WERI-Rb-1 (cell line): ENCODE measurements at regions not wholly inside any gene's neighbourhood (a gene's known extent, or its start where the extent isn't known, plus 50 kb on each side); places are given as distances from the start of the nearest gene placed in this dataset.

ENCODE experiments used
- DNase-seq: peaks from one replicate; pipeline ENCODE4 v3.0.0-alpha.2; 2020
- H3K27ac ChIP-seq: fragments of 250-450 bp; sonication (Bioruptor Pico); 2 replicates; pipeline ENCODE4 v1.5.1; 2020; ENCODE audit warnings: mild to moderate bottlenecking, moderate library complexity
- H3K27me3 ChIP-seq: fragments of 250-450 bp; sonication (Bioruptor Pico); 2 replicates; pipeline ENCODE4 v1.5.1; 2021; ENCODE audit warnings: mild to moderate bottlenecking, low read depth, moderate library complexity; ENCODE audit not compliant: insufficient read depth, severe bottlenecking
- H3K36me3 ChIP-seq: fragments of 250-450 bp; sonication (Bioruptor Pico); 2 replicates; pipeline ENCODE4 v1.5.1; 2020; ENCODE audit warnings: mild to moderate bottlenecking, moderate library complexity
- H3K4me3 ChIP-seq: 2 replicates; pipeline ENCODE4 v1.5.1; 2011; ENCODE audit warnings: low read depth, mild to moderate bottlenecking, control low read depth, low read length
- H3K9me3 ChIP-seq: fragments of 250-450 bp; sonication (Bioruptor Pico); 2 replicates; pipeline ENCODE4 v1.5.1; 2021; ENCODE audit warnings: mild to moderate bottlenecking, moderate library complexity; ENCODE audit not compliant: severe bottlenecking
- TF ChIP-seq, protein P1 (sequence below): IDR thresholded peaks from 2 replicates; pipeline ENCODE4 v1.5.1; 2011; ENCODE audit warnings: low read depth, mild to moderate bottlenecking, control low read depth, inconsistent platforms, low read length

GRCh38 chr7:157488281-157488680 is 151.5 kb downstream of the DNAJB6 start:
- no peak overlapping the region for H3K27ac ChIP-seq
- no peaks in the 10 kb centered on the region for H3K36me3 ChIP-seq
- no peak overlapping the region for H3K4me3 ChIP-seq
- DNase-seq = no peak
- no peaks in the 10 kb centered on the region for H3K27me3 ChIP-seq
- TF ChIP-seq, protein P1, sequence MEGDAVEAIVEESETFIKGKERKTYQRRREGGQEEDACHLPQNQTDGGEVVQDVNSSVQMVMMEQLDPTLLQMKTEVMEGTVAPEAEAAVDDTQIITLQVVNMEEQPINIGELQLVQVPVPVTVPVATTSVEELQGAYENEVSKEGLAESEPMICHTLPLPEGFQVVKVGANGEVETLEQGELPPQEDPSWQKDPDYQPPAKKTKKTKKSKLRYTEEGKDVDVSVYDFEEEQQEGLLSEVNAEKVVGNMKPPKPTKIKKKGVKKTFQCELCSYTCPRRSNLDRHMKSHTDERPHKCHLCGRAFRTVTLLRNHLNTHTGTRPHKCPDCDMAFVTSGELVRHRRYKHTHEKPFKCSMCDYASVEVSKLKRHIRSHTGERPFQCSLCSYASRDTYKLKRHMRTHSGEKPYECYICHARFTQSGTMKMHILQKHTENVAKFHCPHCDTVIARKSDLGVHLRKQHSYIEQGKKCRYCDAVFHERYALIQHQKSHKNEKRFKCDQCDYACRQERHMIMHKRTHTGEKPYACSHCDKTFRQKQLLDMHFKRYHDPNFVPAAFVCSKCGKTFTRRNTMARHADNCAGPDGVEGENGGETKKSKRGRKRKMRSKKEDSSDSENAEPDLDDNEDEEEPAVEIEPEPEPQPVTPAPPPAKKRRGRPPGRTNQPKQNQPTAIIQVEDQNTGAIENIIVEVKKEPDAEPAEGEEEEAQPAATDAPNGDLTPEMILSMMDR = no peak
- H3K9me3 ChIP-seq = peaks cover 6% of the 10 kb centered on the region

GRCh38 chr7:157488966-157489365 is 152.2 kb downstream of the DNAJB6 start:
- TF ChIP-seq, protein P1 = no peak
- no peaks in the 10 kb centered on the region for H3K27me3 ChIP-seq

More at GRCh38 chr7:157488966-157489365, 152.2 kb downstream of the DNAJB6 start:
- Histone ChIP-seq H3K9me3 (peaks cover 6% of the 10 kb centered on the region), H3K4me3 (no peak overlapping the region), H3K27ac (no peak overlapping the region), H3K36me3 (no peaks in the 10 kb centered on the region)
- no peak for DNase-seq
